NT2/D1 (cell line): ENCODE measurements at regions not wholly inside any gene's neighbourhood (a gene's known extent, or its start where the extent isn't known, plus 50 kb on each side); places are given as distances from the start of the nearest gene placed in this dataset.

ENCODE experiments used
- DNase-seq: peaks from one replicate; pipeline ENCODE4 v3.0.0-alpha.2; 2011; ENCODE audit warnings: low read depth, low spot score
- H3K27me3 ChIP-seq: 2 replicates; pipeline ENCODE4 v1.6.0; 2011; ENCODE audit warnings: mild to moderate bottlenecking; ENCODE audit not compliant: insufficient read length, insufficient read depth
- H3K36me3 ChIP-seq: 2 replicates; pipeline ENCODE4 v1.6.1; 2011; ENCODE audit warnings: mild to moderate bottlenecking, low read length, mixed read lengths; ENCODE audit not compliant: insufficient read depth, insufficient read length
- H3K4me1 ChIP-seq: 2 replicates; pipeline ENCODE4 v1.5.1; 2011; ENCODE audit not compliant: insufficient read depth, insufficient read length
- H3K4me3 ChIP-seq: 2 replicates; pipeline ENCODE4 v1.5.1; 2011; ENCODE audit warnings: low read depth; ENCODE audit not compliant: insufficient read length
- H3K9ac ChIP-seq: 2 replicates; pipeline ENCODE4 v1.6.0; 2011; ENCODE audit warnings: low read depth; ENCODE audit not compliant: insufficient read length
- H3K9me3 ChIP-seq: 2 replicates; pipeline ENCODE4 v1.5.1; 2011; ENCODE audit warnings: mild to moderate bottlenecking, low read length; ENCODE audit not compliant: insufficient read depth
- SUZ12 ChIP-seq: IDR thresholded peaks from 2 replicates; pipeline ENCODE4 v1.6.1; 2011; ENCODE audit not compliant: insufficient read length, insufficient read depth; ENCODE audit errors: extremely low read depth
- YY1 ChIP-seq: IDR thresholded peaks from 2 replicates; pipeline ENCODE4 v1.6.1; 2011; ENCODE audit not compliant: insufficient read length, insufficient read depth
- ZNF274 ChIP-seq: IDR thresholded peaks from 2 replicates; pipeline ENCODE4 v1.6.1; 2011; ENCODE audit warnings: mild to moderate bottlenecking, low read depth, low read length

DNA sequence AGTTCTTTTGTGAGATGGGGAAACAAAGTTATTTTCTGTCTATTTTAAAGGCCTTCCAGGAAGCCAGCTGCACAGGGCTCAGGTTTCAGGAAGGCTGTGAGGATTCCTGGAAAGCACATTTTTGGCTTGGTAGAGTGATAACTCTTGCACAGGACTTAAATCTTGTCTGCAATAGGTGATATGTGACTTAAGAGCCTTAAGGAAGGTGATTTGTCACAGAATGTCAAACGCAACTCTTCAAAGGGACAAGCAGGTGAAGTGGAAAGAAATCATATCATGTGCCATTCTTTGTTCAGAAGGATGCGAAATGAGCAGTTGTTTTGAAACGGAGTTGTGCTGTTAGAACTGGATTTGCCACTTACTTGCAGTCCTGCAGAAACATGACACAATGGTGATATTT is 459.3 kb downstream of the MAT2B start:
- no peak for TF ChIP-seq YY1
- TF ChIP-seq SUZ12, result no peak
- TF ChIP-seq ZNF274, result no peak
- no peak overlapping the region for H3K4me3 ChIP-seq
- H3K4me1 ChIP-seq, result no peaks in the 10 kb centered on the region
- DNase-seq, result no peak
- H3K36me3 ChIP-seq, result no peaks in the 10 kb centered on the region
- no peaks in the 10 kb centered on the region for H3K27me3 ChIP-seq
- H3K9me3 ChIP-seq, result no peaks in the 10 kb centered on the region
- no peak overlapping the region for H3K9ac ChIP-seq

GRCh38 chr5:163967268-163967667 is 461.8 kb downstream of the MAT2B start:
- H3K9ac ChIP-seq, result no peak overlapping the region
- DNase-seq, result no peak
- H3K4me3 ChIP-seq, result no peak overlapping the region
- H3K36me3 ChIP-seq, result no peaks in the 10 kb centered on the region
- no peaks in the 10 kb centered on the region for H3K4me1 ChIP-seq
- no peaks in the 10 kb centered on the region for H3K9me3 ChIP-seq
- no peaks in the 10 kb centered on the region for H3K27me3 ChIP-seq
- no peak for TF ChIP-seq SUZ12

- Histone ChIP-seq H3K9ac (no peak overlapping the region), H3K4me1 (no peaks in the 10 kb centered on the region), H3K9me3 (no peaks in the 10 kb centered on the region), H3K36me3 (no peaks in the 10 kb centered on the region), H3K4me3 (no peak overlapping the region), H3K27me3 (no peaks in the 10 kb centered on the region)
- no peak for DNase-seq
- no peak for TF ChIP-seq YY1
- TF ChIP-seq ZNF274, result no peak
- no peak for TF ChIP-seq SUZ12
Observed at GRCh38 chr5:163968651-163969050, 463.2 kb downstream of the MAT2B start.

DNA sequence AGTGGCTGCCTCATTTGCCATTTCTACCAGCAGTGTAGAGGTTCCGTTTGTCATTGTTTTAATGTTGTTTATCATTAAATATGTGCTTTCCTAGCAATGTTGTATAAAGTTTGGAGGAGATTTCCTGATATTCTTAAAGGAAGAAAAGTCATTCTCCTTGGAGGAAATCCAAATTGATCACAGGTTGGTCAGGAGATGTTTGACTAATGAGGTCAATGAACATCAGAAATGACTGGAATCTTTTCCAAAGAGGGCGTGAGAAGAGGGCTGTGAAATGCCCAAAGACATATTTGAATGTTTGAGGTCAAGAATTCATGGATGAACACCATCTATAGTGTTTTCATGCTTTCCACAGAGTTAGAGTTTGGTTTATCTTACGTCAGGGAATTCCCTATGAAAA is 471.3 kb downstream of the MAT2B start:
- H3K4me1 ChIP-seq, result no peaks in the 10 kb centered on the region
- H3K9me3 ChIP-seq, result no peaks in the 10 kb centered on the region
- TF ChIP-seq YY1 (no peak), SUZ12 (no peak), ZNF274 (no peak)
- H3K36me3 ChIP-seq, result no peaks in the 10 kb centered on the region
- H3K4me3 ChIP-seq, result no peak overlapping the region
- no peaks in the 10 kb centered on the region for H3K27me3 ChIP-seq
- no peak overlapping the region for H3K9ac ChIP-seq
- DNase-seq, result no peak

DNA sequence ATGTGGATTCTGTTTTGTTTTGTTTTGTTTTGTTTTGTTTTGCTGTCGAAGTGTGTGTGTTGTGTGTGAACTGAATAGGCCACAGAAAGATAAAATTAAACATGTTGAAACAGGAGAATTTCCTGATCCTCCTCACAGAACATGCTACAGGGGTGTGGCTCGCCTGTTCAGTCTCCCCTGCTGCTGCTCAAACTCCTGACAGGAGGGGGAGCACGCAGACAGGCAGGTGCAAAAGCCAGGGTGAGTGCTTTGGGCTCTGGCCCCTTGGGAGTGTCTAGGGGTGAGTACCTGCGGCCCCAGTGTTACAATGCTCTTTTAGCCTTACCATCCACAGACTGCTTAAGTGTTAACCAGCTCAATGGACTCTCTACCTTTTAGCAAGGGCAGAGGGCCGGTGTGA is 473.5 kb downstream of the MAT2B start:
- no peaks in the 10 kb centered on the region for H3K36me3 ChIP-seq
- H3K9ac ChIP-seq, result no peak overlapping the region
- DNase-seq, result no peak
- no peaks in the 10 kb centered on the region for H3K4me1 ChIP-seq
- no peaks in the 10 kb centered on the region for H3K27me3 ChIP-seq
- H3K4me3 ChIP-seq, result no peak overlapping the region
- TF ChIP-seq SUZ12 (no peak), ZNF274 (no peak), YY1 (no peak)
- no peaks in the 10 kb centered on the region for H3K9me3 ChIP-seq

- Histone ChIP-seq H3K4me3 (no peak overlapping the region), H3K27me3 (no peaks in the 10 kb centered on the region), H3K9ac (no peak overlapping the region), H3K36me3 (no peaks in the 10 kb centered on the region), H3K4me1 (no peaks in the 10 kb centered on the region), H3K9me3 (no peaks in the 10 kb centered on the region)
- DNase-seq, result no peak
- TF ChIP-seq ZNF274 (no peak), YY1 (no peak), SUZ12 (no peak)
Observed at GRCh38 chr5:163988566-163988965, 483.1 kb downstream of the MAT2B start.

DNA sequence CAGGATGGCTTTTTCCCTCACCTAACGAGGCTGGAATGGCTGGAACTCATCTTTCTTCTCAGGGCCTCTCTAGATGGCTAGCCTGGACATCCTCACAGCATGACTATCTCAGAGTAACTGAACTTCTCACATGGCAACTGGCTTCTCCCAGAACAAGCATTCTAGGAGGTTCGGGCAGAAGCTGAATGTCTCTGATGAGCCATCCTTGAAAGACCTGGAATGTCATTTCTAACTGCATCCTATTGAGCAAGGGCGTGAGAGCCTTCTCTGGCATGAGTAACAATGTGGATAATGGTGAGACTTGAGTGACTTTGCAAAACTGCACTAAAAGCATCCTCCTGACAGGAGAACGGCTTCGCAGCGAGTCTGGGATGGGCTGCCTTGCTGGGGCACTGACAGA is 487.7 kb downstream of the MAT2B start:
- H3K4me3 ChIP-seq, result no peak overlapping the region
- H3K4me1 ChIP-seq, result no peaks in the 10 kb centered on the region
- no peaks in the 10 kb centered on the region for H3K36me3 ChIP-seq
- no peaks in the 10 kb centered on the region for H3K27me3 ChIP-seq
- TF ChIP-seq ZNF274 (no peak), YY1 (no peak), SUZ12 (no peak)
- H3K9me3 ChIP-seq, result no peaks in the 10 kb centered on the region
- H3K9ac ChIP-seq, result no peak overlapping the region
- DNase-seq, result no peak

DNA sequence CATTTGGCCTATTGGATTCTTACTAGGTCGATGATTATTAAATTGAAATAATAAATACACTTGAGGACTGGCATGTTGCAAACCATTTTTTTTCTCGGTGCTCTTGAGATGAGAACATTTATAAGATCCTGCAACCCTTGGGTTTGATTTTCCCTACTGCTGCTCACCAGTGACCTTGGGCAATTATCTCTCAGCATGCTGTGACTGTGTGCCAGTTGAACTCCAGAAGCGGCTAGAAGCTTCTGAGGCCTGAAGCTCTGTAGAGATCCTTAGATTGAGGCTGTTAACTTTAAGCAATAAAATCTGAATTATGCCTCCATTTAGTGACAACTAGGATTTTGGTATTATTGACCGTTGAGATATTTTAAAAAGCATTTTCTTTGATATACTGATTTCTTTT is 489.8 kb downstream of the MAT2B start:
- H3K36me3 ChIP-seq, result no peaks in the 10 kb centered on the region
- H3K4me3 ChIP-seq, result no peak overlapping the region
- DNase-seq, result no peak

More for the DNA sequence above, 489.8 kb downstream of the MAT2B start:
- Histone ChIP-seq H3K27me3 (no peaks in the 10 kb centered on the region), H3K4me1 (no peaks in the 10 kb centered on the region), H3K9me3 (no peaks in the 10 kb centered on the region), H3K9ac (no peak overlapping the region)
- TF ChIP-seq ZNF274 (no peak), YY1 (no peak), SUZ12 (no peak)
